LNCaP clone FGC (cell line): ENCODE measurements at regions not wholly inside any gene's neighbourhood (a gene's known extent, or its start where the extent isn't known, plus 50 kb on each side); places are given as distances from the start of the nearest gene placed in this dataset.

Experiments used
- DNase-seq: peaks from one replicate; pipeline ENCODE4 v3.0.0-alpha.2; 2011; ENCODE audit warnings: low read depth
- H3K4me3 ChIP-seq: 2 replicates; pipeline ENCODE4 v1.5.1; 2011; ENCODE audit warnings: mild to moderate bottlenecking, low read depth, low read length, control low read depth
- CTCF ChIP-seq: IDR thresholded peaks from 2 replicates; pipeline ENCODE4 v1.5.1; 2012; ENCODE audit warnings: mild to moderate bottlenecking; ENCODE audit not compliant: control insufficient read depth, insufficient read depth; ENCODE audit errors: extremely low read depth

GRCh38 chr18:31227497-31228229 lies 65.0 kb upstream of the DSC1 start:
- no peak overlapping the region for H3K4me3 ChIP-seq
- DNase-seq: no peak
- no peak for TF ChIP-seq CTCF

DNA sequence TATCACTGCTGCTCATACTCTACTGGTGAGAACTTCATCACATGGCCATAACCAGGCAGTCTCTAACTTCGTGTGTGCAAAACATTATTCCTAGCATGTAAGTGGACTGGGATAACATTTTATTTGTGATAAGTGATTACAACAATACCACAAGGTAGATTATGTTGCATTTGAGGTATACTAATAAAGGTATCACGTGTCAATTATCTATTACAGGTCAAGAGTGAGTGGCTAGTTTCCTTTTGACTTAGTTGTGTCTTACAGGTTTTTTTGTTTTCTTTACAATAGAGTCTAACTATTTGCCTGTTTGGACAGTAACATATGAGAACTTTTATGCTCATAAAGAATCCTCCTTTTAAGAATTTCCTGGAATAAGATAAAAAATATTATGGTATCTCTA lies 67.2 kb upstream of the DSC1 start:
- DNase-seq: no peak
- no peak for TF ChIP-seq CTCF
- H3K4me3 ChIP-seq: no peak overlapping the region

- TF ChIP-seq CTCF: no peak
- no peak for DNase-seq
- H3K4me3 ChIP-seq: no peak overlapping the region
Measured at GRCh38 chr18:31230495-31230894, 67.8 kb upstream of the DSC1 start.

DNA sequence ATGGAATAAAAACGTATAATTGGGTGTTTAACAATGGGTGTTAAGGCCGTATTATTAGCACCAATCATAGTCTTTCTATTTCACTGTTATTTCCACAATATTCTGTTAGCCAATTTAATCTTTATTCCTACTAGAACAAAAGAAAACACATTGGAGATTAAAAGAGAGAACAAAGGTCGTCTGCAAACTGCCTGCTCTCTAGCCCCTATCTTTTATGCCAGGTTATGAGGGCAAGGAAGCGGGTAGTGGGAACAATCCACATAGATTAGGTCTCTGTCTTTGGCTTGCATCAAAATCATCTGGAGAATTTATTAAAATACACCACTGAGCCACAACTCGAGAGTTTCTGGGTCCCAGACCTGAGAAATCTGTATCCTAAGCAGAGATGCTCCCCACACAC lies 69.4 kb upstream of the DSC1 start:
- TF ChIP-seq CTCF: no peak
- H3K4me3 ChIP-seq: no peak overlapping the region
- DNase-seq: no peak

- H3K4me3 ChIP-seq: no peak overlapping the region
- DNase-seq: no peak
- no peak for TF ChIP-seq CTCF
Measured at GRCh38 chr18:31232775-31233424, 70.2 kb upstream of the DSC1 start.

- no peak for DNase-seq
- no peak for TF ChIP-seq CTCF
- no peak overlapping the region for H3K4me3 ChIP-seq
Measured at GRCh38 chr18:31233621-31234275, 71.1 kb upstream of the DSC1 start.
